ENCODE measurements at regions not wholly inside any gene's neighbourhood (a gene's known extent, or its start where the extent isn't known, plus 50 kb on each side); places are given as distances from the start of the nearest gene placed in this dataset.

- TF ChIP-seq SP1 (IDR thresholded peaks at IDR 0.05) (no peak), SP1 (CRISPR knock-in tag; IDR thresholded peaks at IDR 0.05) (no peak), KLF6 (CRISPR knock-in tag; IDR thresholded peaks at IDR 0.05) (no peak), MTERF4 (CRISPR knock-in tag; IDR thresholded peaks at IDR 0.05) (no peak), POLR2AphosphoS5 (IDR thresholded peaks at IDR 0.05; ENCODE audit: low read depth, low read length) (no peak), ZNF777 (CRISPR knock-in tag; IDR thresholded peaks at IDR 0.05) (no peak), KDM2A (CRISPR knock-in tag; IDR thresholded peaks at IDR 0.05; ENCODE audit: borderline replicate concordance, low read depth) (no peak), CTCF (CRISPR knock-in tag; IDR thresholded peaks at IDR 0.05) (no peak), ELF4 (CRISPR knock-in tag; IDR thresholded peaks at IDR 0.05; ENCODE audit: borderline replicate concordance) (no peak), ZKSCAN5 (CRISPR knock-in tag; IDR thresholded peaks at IDR 0.05) (no peak), ZNF34 (CRISPR knock-in tag; IDR thresholded peaks at IDR 0.05; ENCODE audit: borderline replicate concordance) (no peak), ZNF317 (CRISPR knock-in tag; IDR thresholded peaks at IDR 0.05) (no peak), ZNF30 (CRISPR knock-in tag; IDR thresholded peaks at IDR 0.05) (no peak)
Observed at GRCh38 chr2:113834051-113834730, 55.7 kb upstream of the ACTR3 start.
